ENCODE measurements at regions not wholly inside any gene's neighbourhood (a gene's known extent, or its start where the extent isn't known, plus 50 kb on each side); places are given as distances from the start of the nearest gene placed in this dataset.

DNA sequence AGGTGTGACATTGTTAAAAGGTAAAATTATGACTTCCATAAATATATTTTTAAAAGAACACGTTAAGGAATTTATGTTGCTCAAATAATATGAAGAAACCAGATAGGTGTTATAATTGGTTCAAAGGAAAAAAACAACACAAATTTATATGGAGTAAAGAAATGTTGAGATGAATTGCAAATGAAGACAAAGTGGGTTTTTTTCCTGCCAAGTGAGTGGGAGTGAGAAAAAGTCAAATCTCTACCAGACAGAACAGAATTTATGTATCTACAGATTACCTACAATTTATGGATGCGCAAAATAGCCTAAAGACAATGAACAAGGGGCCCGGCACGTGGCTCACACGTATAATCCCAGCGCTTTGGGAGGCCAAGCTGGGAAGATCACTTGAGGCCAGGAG, 159.7 kb upstream of the SLC1A4 start:
- DNase-seq = no peak

GRCh38 chr2:64831134-64831976, 157.8 kb upstream of the SLC1A4 start:
- peak in 1 of 2 donors; percentile 30 for DNase-seq

DNA sequence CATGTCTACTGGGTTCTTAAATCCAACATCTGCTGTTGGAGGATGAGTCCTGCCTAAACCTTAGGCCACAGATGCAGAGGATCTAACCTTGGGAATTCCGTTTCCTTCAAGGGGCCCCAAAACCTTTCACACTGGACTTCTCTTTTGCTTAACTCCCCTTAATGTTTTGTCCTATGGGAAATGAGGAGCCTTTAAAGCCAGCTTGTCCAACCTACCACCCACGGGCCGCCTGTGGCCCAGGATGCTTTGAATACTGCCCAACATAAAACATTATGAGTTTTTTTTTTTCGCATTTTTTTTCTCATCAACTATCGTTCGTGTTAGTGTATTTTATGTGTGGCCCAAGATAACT, 157.2 kb upstream of the SLC1A4 start:
- DNase-seq = no peak

DNA sequence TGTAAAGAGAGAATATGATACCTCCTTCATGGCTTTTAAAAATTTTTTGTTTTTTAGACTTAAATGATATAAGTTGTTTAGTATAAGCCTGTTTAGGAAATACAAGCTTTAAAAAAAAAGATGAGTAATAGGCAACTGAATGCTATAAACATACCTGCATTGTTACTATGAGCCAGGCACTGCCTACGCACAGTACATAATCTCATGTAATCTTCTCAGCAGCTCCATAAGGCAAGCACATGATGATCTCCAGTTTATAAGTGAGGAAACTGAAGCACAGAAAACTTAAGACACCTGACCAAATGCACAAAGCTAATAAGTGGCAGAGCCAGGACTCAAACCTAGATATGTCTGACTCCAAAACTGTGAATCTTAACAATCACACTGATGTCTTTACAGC, 156.3 kb upstream of the SLC1A4 start:
- DNase-seq = no peak

GRCh38 chr2:64836566-64836965, 152.6 kb upstream of the SLC1A4 start:
- no peak for DNase-seq

- DNase-seq = no peak
Measured at GRCh38 chr2:64837116-64837731, 152.0 kb upstream of the SLC1A4 start.

- DNase-seq = no peak
Measured at GRCh38 chr2:64837925-64838641, 151.1 kb upstream of the SLC1A4 start.

DNA sequence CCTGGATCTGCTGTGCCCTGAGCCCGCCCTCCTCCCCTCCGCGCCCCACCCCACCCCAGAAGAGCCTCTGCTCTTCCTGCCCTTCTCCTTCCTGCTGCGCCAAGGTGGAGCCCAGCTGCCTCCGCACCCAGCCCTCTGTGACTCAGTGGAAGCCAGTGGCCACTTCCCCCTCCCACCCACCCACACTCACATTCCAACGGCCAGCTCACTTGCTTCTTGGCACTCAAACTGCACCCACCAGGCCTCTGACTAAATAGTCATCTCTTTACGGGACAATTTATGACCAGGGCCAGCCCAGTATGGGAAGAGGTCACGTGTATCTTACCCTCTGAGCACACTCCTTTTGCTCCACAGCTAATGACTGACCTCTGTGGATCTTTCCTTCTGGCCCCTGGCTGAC, 150.4 kb upstream of the SLC1A4 start:
- no peak for DNase-seq

DNA sequence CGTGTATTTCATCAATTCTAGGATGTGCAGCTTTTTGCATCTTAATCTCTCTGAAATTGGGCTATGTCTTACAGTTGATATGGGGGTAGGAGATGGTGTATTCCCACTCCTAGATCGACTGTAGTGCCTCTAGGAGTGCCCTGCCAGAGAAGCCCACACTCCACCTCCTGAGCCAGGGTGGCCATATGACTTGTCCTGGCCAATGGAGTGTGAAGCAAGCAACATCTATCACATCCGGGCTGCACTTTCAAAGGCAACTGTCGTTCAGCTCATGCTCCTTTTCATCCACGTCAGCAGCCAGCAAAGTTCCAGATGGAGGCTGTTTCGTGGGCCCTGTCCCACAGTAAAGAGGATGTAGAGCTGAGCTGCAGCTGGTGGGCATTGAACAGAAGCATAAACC, 149.4 kb upstream of the SLC1A4 start:
- DNase-seq = no peak

GRCh38 chr2:64840426-64840881, 148.7 kb upstream of the SLC1A4 start:
- no peak for DNase-seq

GRCh38 chr2:64841461-64841860, 147.7 kb upstream of the SLC1A4 start:
- DNase-seq = no peak

GRCh38 chr2:64842030-64842429, 147.2 kb upstream of the SLC1A4 start:
- DNase-seq = no peak

DNA sequence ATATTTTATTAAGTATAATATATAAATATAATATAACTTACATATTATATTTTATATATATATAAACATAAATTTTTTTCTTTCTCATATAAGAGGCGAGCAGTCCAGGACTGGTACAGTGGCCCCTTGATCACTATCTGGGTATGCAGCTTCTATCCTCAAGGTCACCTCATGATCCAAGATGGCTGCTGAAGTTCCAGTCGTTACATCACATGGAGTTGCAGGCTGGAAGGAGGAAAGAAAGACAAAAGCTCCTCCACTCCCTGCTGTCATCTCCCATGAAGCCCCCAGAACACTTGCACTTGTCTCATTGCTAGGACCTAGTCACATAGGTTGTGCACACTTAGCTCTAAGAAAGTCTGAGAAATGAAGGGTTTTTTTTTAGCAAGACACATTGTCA, 145.1 kb upstream of the SLC1A4 start:
- no peak for DNase-seq

- no peak for DNase-seq
Measured at GRCh38 chr2:64845273-64845905, 143.8 kb upstream of the SLC1A4 start.

DNA sequence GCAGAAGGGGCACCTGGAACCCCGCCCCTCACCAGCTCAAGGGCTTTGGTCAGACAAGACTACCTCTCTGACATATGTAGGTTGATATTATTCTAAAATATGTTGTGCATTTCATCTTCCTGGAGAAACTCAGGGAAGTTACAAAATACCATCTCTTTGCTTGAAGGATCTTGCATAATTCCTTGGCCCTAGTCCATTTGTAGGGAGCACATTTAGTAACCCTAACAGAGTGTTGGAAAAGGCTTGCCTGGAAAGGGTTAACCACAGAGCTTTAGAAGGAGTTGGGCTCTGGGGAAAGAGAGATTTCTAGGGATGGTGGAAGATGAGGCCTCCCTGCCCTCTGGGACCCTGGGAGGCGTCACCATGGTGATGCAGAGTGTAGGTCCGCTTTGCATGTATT, 143.0 kb upstream of the SLC1A4 start:
- peak; percentile 55 to 61 for DNase-seq

GRCh38 chr2:64847930-64848329, 141.3 kb upstream of the SLC1A4 start:
- DNase-seq = no peak

DNA sequence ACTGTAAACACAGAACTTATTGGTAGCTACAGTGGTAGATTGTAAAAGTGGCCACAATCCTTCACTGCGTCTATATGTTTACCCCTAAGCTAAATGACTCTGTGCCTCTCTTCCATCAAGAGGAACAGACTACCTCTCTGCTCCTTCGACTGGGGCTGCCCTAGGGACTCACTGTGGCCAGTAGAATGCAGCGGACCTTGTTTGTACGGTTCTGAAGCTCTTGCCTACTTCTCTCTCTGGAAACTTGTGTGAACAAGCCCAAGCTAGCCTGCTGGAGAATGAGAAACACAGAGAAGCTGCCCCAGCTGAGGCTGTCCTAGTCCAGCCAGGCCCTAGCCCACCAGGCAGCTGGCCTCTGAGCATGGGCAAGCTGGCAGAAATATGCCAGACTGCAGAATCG, 140.8 kb upstream of the SLC1A4 start:
- DNase-seq = no peak

- no peak for DNase-seq
Measured at GRCh38 chr2:64848945-64849344, 140.3 kb upstream of the SLC1A4 start.

DNA sequence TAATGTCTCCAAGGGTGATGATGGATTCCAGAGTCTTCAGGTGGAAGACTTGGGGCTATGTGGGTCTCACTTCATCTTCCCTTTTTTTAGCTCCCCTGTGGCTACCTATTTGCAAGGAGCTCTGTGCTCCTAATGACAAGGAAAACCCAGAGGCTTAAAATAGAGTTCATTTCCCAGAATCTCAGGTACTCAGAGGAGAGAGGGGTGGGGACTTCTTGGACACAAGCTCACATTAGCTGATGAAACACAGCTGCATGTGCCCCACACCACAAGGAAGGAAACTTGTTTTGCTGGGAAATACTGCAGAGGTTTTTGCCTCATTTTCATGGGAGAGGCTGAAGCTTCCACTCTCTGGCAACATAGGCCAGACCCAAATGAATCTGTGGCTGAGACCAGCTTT, 138.6 kb upstream of the SLC1A4 start:
- DNase-seq = no peak

DNA sequence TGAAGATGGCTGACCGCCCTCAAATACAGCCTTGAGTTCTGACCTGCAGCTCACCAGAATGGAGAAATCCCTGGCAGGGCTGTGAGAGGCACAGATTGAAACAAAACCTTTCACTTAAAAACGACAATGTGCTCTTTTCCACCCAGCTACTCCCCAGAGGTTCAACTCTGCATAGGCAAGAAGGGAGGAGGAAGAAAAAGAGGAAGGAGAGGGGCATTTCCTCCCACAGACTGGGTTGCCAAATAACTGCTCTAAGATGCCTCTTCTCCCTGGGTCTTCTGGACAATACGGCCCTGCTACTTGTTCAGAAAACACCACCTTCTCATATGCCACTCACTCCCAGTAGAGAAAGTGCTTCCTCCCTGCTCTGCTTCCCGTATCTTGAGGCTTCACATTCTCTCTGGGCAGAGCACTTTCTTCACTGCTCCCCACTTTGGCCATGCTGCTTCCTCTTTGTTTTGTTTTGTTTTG, 136.4 kb upstream of the SLC1A4 start:
- no peak for DNase-seq

DNA sequence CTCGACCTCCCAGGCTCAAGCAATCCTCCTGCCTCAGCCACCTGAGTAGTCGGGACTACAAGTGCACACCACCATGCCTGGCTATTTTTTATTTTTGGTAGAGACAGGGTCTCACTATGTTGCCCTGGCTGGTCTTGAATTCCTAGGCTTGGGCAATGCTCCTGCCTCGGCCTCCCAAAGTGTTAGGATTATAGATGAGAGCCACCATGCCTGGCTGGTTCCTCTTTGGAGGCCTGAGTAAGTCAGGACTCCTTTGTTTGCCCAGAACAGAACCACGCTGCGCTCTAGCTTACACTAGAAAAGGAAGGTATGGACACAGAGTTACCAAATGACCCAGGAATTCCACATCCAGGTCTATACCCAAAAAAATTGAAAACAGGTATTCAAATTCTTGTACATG, 135.9 kb upstream of the SLC1A4 start:
- no peak for DNase-seq

- no peak for DNase-seq
Measured at GRCh38 chr2:64853894-64854293, 135.3 kb upstream of the SLC1A4 start.

Data from right lung (tissue), 2 donors.